ENCODE measurements at regions not wholly inside any gene's neighbourhood (a gene's known extent, or its start where the extent isn't known, plus 50 kb on each side); places are given as distances from the start of the nearest gene placed in this dataset.
"Not testable (repeated sequence)": the region's sequence is repeated elsewhere in the genome, so short reads cannot be mapped to it uniquely, and the experiment has no call there.

DNA sequence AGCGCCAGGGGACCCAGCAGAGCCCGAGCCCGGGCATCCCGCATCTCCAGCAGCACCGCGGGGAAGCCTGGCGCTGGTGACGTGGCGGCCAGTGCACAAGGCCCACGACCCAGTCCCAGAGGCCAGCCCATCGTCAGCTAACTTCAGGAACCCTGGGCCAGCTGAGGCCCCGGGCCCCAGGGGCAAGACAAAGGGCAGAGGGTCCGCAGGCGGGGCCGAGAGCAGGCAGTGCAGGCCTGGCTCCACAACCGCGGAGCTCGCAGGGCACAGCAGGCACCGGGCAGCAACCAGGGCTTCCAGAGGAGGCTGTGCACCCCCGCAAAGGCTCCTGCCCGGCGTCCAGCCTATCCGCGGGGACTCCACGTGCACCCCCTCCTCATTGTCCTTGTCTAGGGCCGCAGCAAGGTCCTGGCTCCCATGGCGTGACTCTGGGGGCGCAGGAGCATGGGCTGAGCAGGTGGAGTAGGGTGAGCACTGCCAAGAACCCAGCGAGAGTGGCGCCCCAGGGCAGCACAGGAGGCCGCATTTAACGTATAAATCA is 352.5 kb downstream of the KCNJ18 start:
- DNase-seq = not testable (repeated sequence)

DNA sequence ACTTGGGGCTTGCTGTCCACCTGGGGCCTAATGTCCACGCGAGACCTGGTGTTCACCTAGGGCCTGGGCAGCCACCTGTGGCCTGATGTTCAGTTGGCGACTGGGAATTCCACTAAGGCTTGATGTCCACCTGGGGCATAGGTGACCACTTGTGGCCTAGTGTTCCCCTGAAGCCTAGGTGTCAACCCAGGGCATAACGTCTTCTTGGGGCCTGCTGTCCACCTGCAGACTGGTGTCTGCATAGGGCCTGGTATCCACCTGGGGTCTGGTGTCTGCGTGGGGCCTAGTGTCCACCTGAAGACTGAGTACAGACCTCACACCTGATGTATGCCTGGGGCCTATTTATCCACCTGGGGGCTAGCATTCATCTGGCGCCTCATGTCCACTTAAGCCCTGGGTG is 355.2 kb downstream of the KCNJ18 start:
- DNase-seq = not testable (repeated sequence)

DNA sequence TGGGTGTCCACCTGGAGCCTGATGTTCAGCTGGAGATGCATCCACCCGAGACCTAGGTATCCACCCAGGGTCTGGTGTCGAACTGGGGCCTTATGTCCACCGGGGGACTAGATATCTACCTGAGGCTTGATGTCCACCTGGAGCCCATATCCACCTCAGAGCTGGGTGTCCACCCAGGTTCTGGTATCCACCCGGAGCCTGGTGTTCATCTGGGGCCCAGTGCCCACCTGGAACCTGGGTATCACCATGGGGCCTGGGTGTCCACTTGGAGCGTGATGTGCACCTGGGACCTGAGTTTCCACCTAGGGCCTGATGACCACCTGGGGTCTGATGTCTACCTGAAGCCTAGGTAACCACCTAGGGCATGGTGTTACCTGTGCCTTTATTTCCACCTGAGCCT is 355.9 kb downstream of the KCNJ18 start:
- not testable (repeated sequence) for DNase-seq

DNA sequence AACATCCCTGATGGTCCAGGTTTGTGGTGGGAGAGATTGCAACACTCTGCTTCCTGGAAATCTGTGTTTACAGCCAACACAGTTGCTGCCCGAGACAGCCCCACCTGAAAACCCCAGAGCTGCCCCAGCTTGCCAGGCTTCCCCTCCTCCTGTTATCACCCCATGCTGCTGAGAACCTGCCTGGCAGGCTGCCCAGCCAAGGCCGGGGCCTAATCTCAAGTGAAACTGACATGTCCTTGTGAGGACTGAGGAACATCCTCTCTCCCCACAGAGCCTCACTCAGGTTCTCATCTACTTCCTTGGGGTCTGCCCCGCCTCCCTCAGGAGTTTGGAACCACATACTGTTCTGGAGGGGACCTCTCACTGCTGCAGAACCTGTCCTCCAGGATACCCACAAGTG is 358.4 kb downstream of the KCNJ18 start:
- DNase-seq = not testable (repeated sequence)

DNA sequence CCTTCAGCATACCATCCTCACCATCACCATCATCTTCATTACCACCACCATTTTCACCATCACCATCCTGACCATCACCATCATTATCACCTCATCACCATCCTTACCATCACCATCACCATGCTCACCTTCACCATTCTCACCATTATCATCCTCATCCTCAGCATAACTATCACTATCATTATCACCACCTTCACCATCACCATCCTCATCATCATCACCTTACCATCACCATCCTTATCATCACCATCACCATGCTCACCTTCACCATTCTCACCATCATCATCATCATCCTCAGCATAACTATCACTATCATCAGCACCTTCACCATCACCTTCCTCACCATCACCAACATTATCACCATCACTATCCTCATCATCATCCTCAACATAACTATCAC is 360.4 kb downstream of the KCNJ18 start:
- not testable (repeated sequence) for DNase-seq

DNA sequence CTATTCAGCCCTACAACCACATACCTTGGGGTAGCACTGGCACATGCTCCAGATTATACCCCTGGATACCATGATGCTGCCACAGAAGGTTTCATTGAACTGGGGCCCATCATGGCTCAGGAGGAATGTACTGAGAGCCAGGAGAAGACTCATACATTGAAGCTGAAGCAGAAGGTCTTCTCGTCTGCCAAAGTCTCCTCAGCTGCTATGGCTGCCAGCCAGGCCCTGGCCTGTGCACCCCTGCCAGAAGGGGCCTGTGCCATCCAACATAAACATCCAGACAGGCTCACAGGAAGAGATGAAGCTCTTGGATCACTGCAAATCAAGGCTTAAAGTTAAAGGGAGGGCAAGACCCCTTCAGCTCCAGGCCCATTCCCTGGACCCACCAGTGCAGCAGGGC is 364.2 kb downstream of the KCNJ18 start:
- DNase-seq = not testable (repeated sequence)

DNA sequence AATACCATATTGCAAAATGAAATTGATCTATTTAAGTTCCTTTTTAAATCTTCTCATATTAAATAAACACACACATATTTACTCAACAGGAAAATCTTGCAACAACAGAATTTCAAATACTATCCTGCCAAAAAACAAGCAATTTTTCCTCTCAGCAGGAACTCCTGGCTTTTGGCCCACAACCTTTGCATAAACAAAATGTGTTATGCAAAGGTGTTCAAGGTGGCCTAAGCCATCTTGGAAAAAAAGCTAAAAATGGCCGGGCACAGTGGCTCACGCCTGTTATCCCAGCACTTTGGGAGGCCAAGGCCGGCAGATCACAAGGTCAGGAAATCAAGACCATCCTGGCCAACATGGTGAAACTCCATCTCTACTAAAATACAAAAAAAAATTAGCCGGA is 383.6 kb downstream of the KCNJ18 start:
- DNase-seq = not testable (repeated sequence)

DNA sequence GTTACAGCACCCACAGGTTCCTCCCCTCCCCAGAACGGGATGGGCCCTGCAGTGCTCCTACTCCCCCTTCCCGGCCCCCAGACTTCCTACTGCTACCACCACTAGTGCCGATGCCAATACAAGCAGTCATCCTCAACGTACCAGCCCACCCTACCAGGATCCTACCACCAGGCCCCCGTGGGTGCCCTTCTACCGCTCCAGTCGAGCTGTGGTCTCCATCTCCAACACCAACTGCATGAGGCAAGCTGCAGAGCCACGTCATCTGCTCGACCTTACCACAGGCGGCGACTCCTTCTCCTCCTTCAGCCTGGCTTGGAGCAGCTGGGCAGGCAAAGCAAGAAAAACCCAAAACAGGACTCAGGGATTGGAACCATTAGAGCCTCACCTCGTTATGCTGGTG is 396.3 kb downstream of the KCNJ18 start:
- not testable (repeated sequence) for DNase-seq

DNA sequence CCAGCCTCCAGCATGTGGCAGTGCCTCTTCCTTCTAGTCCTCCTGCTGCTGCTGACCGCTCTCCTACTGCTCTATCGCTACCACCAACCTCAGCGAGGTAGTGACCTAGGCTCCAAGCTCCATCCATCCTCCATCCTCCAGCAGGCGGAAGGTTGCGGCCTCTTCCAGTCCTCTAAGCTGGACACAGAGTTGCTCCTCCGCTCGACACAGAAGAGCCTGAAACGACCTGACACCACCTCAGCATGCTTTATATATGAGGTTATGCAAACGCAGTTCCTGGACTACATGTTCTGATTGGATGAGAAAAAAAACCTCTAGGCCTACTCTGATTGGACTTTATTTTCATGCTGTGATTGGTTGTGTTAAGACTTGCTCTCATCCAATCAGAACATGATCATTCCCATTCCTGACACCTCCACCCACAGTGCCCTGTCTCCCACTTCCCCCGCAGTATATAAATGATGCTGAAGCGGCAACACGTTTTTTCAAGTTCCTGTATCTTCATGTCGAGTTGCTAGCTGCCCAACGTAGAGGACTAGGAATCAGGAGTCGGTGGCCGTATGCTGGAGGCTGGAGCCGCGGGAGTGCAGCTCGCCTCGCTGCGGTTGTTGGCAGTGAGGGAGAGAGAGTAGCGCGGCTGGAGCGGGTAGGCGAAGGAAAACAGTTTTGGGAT is 398.1 kb downstream of the KCNJ18 start:
- no peak for DNase-seq

DNA sequence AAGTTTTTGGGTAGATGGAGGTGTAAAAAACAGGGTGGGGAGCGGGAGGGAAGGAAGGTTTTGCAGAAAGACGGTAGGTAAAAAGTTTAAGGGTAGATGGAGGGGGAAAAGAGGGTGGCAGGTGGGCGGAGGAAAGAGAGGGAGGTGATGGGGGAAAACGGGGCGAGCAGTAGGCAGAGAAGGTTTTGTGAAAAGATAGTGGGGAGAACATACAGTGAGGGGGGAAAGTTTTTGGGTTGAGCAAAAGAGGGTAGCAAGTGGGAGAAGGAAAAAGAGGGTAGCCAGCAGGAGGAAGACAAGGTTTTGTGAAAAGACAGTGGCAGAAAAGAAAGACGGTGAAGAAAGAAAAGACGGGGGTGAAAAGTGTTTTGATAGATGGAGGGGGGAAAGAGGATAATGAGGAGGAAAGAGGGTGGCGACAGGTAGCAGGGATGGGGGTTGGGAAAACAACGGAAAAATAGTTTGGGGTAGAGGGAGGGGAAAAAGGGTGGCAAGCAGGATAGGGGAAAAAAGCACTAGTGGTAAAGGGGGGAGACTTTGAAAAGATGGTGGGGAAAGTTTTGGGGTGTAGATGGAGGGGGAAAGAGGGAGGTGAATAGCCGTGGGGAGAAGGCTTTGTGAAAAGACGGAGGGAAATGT is 398.8 kb downstream of the KCNJ18 start:
- not testable (repeated sequence) for DNase-seq

DNA sequence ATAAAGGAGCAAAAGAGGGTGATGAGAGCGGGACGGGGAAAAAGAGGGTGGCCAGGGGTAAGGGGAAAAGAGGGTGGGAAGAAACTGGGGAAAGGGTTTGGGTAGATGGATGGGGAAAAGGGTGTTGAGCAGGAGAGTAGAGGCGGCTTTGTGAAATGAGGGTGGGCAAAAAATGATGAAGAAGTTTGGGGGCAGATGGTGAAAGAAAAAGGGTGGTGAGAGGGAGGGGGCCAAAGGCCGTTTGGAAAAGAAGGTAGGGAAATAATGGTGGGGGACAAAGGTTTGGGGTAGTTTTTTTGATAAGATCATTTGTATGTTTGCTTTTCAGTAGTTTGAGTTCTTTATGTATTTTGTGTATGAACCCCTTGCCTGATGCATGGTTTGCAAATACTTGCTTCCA is 399.5 kb downstream of the KCNJ18 start:
- DNase-seq = not testable (repeated sequence)

DNA sequence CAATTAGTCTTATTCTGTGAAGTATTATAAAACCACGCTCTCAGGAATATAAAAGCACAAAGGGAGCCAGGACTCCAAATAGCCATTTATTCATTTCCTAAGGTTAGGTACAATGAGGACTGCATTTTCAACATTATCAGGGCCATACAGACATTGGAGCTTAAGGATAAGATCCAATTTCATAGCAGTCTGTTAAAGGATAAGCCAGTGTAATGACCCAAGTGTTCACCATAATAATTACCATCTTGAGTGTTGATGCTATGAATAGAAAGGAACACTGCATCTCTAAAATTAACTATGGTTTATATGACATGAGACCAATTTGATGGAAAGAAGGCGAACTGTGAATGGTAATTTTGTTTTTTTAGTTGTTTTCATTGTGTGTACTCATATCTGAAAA is 403.1 kb downstream of the KCNJ18 start:
- DNase-seq = not testable (repeated sequence)

DNA sequence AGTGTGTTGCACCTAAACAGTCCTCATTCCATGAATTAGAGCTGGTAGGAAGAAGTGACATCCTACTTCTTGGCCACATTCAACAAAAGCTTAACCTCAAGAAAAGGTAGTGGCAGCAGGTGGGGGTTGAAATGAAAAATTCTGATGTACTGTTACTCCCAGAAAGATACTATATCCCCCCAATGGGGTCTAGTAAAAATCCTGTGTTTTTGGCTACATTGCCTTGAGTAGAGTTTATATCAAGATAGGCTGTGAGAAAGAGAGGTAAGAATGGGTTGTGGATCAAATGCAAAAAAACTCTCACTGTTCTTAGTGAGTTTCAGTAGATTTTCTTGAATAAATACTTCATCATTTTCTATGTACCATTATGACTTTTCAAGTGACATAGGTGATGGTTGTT is 407.3 kb downstream of the KCNJ18 start:
- not testable (repeated sequence) for DNase-seq

DNA sequence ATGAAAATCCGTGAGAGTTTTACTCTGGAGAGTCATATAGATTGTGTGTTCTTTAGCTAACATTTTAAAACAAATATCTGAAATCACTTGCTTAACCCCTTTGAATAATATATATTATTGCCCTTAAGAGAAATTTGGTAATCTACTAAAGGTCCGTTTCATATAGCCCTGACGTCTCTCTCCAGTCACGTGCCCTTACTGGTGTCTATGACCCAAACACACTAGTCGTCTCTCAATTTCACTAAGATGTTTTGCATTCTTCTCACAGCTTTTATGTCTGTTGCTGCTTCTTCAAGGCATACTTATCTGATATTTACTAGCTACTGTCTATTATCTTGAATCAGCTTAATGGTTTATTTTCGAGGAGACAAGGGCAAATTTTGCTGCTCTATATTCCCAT is 409.9 kb downstream of the KCNJ18 start:
- no peak for DNase-seq

DNA sequence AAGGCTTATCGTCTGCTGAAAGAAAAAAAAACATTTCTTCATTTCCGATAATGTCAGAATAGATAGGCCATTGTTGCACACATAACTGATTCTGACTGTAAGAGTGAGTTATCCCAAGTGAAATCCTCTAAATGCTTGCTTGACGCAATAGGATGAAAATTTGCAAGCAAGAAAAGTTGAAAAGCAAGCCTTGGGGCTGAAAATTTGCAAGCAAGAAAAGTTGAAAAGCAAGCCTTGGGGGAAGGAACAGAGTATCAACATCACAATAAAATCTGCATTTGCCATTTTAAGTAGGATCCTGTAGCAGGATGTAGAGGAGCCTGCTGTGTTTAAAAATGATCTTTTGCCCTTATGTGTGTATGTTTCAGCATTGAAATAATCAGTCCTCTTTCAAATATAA is 424.4 kb downstream of the KCNJ18 start:
- not testable (repeated sequence) for DNase-seq

DNA sequence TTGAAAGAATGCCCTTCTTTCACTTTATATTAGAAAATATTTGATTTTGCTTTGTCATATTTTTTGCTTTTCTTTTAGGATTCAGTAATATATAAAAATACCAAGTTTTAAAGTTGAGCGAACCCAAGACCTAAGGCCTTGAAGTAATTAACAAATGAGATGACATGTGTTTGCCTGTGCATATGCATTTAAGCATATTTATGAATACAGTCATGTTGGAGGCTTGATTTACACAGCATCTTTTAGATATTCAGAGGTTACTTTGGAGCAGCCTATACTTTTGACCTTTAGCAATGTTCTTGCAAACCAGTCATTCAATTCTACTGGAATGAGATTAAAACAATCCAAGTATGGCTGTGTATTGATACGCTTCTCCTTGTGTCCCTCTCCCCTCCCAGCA is 425.1 kb downstream of the KCNJ18 start:
- not testable (repeated sequence) for DNase-seq

DNA sequence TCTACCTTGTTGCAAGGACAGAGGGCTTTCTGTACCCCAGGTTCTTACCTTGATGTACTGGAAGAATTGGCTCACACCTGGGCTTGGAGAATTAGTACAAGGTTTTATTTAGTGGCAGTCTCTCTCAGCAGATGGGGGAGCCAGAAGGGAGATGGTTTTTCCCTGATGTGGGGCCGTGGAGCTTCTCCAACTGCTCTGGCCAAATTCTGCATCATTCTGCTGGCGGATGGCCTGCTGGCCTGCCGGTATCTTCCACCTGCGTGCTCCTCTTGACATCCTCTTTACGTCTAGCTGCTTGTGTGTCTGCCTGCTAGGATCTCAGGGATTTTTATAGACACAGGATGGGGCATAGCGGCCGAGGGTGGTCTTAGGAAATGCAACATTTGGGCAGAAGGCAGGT is 426.7 kb downstream of the KCNJ18 start:
- DNase-seq = not testable (repeated sequence)

DNA sequence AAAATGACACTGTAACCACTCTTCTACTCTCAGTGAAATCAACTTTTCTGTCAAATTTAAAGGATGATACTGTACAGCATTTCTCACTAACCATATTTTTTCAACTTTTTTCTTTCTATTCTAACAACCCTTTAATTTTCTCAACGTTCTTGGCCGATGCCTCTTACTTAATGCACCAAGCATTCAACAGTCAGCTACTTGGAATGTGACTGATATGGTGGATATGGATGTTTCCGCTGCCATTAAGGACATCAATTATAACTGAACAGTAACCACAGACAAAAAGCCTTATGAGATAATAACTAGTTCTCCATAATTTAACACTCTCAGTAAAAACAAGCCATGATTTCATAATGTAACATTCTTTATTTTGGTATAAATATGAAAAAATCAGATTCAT is 427.4 kb downstream of the KCNJ18 start:
- DNase-seq = not testable (repeated sequence)

DNA sequence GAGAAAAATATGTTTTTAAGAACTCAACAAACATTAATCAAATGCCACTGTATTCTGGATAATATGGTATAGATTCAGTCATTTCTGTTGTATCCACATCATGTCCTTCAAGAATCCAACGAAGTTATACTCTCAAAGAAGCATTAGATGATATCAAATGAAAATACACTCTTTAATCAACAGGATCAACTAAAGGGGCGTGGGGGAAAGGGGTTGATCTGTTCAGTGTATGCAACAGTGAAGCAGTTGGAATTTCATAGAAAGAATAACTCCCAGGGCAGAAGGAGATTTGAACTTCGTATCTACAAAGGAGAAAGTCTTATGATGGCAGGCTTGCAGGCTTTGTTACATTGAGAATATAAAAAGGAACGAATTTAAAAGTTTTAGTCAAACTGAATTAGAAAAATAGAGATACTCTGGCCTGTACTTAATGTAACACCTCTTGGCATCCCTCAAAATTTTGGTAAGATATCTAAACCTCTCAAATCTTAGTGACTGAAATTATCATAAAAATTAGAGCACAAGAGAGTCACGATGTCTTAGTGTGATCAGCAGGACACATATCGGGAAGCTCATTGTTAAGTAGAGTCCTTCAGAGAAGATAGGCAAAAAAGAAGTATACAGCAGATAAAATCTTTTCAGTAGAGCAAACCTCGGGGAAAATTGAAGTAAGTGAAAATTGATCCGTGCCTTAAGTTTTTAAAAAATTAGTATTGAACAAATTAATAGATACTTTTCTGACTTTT is 431.4 kb downstream of the KCNJ18 start:
- DNase-seq = no peak

DNA sequence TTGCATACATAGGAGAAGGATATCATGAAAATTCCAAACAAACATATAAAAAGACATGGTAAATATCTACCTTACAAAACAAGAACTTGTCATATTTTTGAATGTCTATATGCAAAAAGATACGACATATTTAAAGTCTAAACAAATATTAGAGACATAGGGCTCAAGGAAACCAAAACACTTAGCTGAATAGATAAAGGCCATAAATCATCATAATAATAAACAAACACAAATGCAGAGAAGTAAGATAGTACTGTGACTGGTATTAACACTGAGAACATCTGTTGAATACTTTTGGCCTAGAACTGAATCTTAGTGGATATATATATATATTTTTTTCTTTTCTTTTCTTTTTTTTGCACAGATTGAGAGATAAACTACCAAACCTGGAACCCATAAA is 435.8 kb downstream of the KCNJ18 start:
- no peak for DNase-seq

DNA sequence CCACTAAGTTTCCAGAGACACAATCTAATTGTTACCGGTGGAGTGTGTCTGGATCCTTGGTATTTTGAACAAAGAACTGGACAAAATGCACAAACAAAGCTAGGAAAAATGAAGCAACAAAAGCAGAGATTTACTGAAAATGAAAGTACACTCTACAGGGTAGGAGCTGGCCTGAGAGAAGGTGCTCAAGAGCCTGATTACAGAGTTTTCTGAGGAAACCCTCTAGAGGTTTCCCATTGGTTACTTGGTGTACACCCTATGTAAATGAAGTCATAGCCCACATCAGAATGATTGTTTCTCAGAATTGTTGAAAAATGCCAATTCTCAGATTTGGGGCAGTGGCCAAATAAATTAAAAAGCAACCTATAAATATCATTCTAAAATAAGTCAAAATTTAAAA is 436.4 kb downstream of the KCNJ18 start:
- no peak for DNase-seq

DNA sequence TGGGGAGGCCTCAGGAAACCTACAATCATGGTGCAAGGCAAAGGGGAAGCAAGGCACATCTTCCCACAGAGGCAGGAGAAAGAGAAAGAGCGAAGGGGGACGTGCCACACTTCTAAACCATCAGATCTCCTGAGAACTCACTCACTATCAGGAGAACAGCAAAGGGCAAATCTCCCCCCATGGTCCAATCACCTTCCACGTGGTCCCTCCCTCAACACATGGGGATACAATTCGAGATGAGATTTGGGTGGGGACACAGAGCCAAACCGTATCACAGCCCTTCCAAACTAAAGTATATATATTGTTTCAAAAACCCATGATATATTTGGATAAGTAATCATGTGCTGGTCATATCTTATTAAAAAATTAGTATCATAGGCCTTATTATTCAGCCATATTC is 437.6 kb downstream of the KCNJ18 start:
- DNase-seq = not testable (repeated sequence)

DNA sequence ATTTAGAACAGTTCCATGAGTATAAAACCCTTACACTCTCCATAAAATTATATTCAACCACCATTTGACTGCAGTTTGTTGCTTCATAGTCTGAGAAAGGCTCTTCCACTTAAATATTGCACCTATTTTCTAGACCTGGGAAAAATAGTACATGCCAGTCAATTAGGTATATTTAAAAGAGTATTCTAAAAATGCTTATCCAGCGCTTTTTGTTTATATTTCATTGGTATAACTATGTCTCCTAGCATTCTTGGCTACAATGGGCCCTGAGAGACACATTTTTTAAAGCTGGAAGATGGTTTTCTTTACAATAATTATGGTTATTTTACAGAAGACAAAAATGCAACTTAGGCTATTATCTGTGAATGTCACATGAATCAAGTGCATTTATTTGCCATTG is 439.4 kb downstream of the KCNJ18 start:
- DNase-seq = no peak
